Stimulated activated naive B cell treated with anti-CD40 and anti-IgM and Interleukin-4, amounts not matched to agents 10 μg/mL and 1 μg/mL and 100 μg/mL, for 72 hours (primary cell): ENCODE measurements at regions not wholly inside any gene's neighbourhood (a gene's known extent, or its start where the extent isn't known, plus 50 kb on each side); places are given as distances from the start of the nearest gene placed in this dataset.
A peak's percentile ranks its signal among the peaks of the same experiment; 100 is the strongest.
"Not testable (repeated sequence)": the region's sequence is repeated elsewhere in the genome, so short reads cannot be mapped to it uniquely, and the experiment has no call there.

Experiments used
- ATAC-seq, 2 donors: fragments of 150-1000 bp; cut with Tn5 transposase; replicated peaks; 2 replicates each; pipeline ENCODE4 v1.10.0; 2021; ENCODE audit warnings: moderate library complexity in 1 of 2
- DNase-seq: peaks from one replicate; pipeline ENCODE4 v3.0.0; 2021
- H3K27ac Mint-ChIP-seq: one replicate; pipeline ENCODE4 v1.8.0; 2022; ENCODE audit warnings: mild to moderate bottlenecking, mixed read lengths
- H3K27me3 Mint-ChIP-seq, 2 donors: one replicate each; pipeline ENCODE4 v1.8.0; 2022; ENCODE audit warnings: mixed read lengths in 2 of 2
- H3K36me3 Mint-ChIP-seq, 2 donors: one replicate each; pipeline ENCODE4 v1.8.0; 2022; ENCODE audit warnings: mixed read lengths in 2 of 2, mild to moderate bottlenecking in 1 of 2
- H3K4me1 Mint-ChIP-seq, 2 donors: one replicate each; pipeline ENCODE4 v1.8.0; 2022; ENCODE audit warnings: mixed read lengths in 2 of 2, mild to moderate bottlenecking in 1 of 2
- H3K4me3 Mint-ChIP-seq, 2 donors: one replicate each; pipeline ENCODE4 v1.8.0; 2022; ENCODE audit warnings: mild to moderate bottlenecking in 2 of 2, mixed read lengths in 2 of 2, moderate library complexity in 1 of 2
- H3K9me3 Mint-ChIP-seq, 2 donors: one replicate each; pipeline ENCODE4 v1.8.0; 2022; ENCODE audit warnings: mixed read lengths in 2 of 2, mild to moderate bottlenecking in 1 of 2

- no peak overlapping the region for H3K4me3 Mint-ChIP-seq
- no peaks in the 10 kb centered on the region for H3K36me3 Mint-ChIP-seq
- no peak overlapping the region for H3K27ac Mint-ChIP-seq
- no peaks in the 10 kb centered on the region for H3K9me3 Mint-ChIP-seq
- H3K4me1 Mint-ChIP-seq = peaks cover 23 to 49% of the 10 kb centered on the region in 2 donors
- ATAC-seq (no peak), DNase-seq (no peak)
- H3K27me3 Mint-ChIP-seq = no peaks in the 10 kb centered on the region
Measured at GRCh38 chr22:22697377-22698117, 53.1 kb downstream of the GGTLC2 start.

- Mint-ChIP-seq H3K27me3 (no peaks in the 10 kb centered on the region), H3K4me3 (peak overlapping the region in 1 of 2 donors; percentile 12), H3K9me3 (no peaks in the 10 kb centered on the region), H3K4me1 (peaks cover 18 to 43% of the 10 kb centered on the region in 2 donors), H3K36me3 (no peaks in the 10 kb centered on the region), H3K27ac (no peak overlapping the region)
- DNase-seq (peak; percentile 44), ATAC-seq (peak; percentile 98 to 99)
Measured at GRCh38 chr22:22698263-22698750, 53.9 kb downstream of the GGTLC2 start.

GRCh38 chr22:22700631-22701030 lies 56.2 kb downstream of the GGTLC2 start:
- Mint-ChIP-seq H3K27ac (no peak overlapping the region), H3K4me3 (no peak overlapping the region), H3K27me3 (no peaks in the 10 kb centered on the region), H3K9me3 (no peaks in the 10 kb centered on the region), H3K36me3 (no peaks in the 10 kb centered on the region), H3K4me1 (peaks cover 20 to 47% of the 10 kb centered on the region in 2 donors)
- DNase-seq (no peak), ATAC-seq (no peak)

GRCh38 chr22:22701557-22701956 lies 57.1 kb downstream of the GGTLC2 start:
- H3K27me3 Mint-ChIP-seq, ATAC-seq, H3K27ac Mint-ChIP-seq, H3K36me3 Mint-ChIP-seq, H3K9me3 Mint-ChIP-seq, DNase-seq, H3K4me3 Mint-ChIP-seq: not testable (repeated sequence)
- H3K4me1 Mint-ChIP-seq = peaks cover 22 to 52% of the 10 kb centered on the region in 2 donors

GRCh38 chr22:22702237-22703202 lies 58.1 kb downstream of the GGTLC2 start:
- Mint-ChIP-seq H3K4me3 (no peak overlapping the region), H3K27me3 (no peaks in the 10 kb centered on the region), H3K27ac (no peak overlapping the region), H3K36me3 (no peaks in the 10 kb centered on the region), H3K4me1 (peaks cover 19 to 50% of the 10 kb centered on the region in 2 donors), H3K9me3 (no peaks in the 10 kb centered on the region)
- ATAC-seq (peak; percentile 45 to 58), DNase-seq (no peak)

GRCh38 chr22:22703203-22703570 lies 58.8 kb downstream of the GGTLC2 start:
- no peak overlapping the region for H3K27ac Mint-ChIP-seq

GRCh38 chr22:22703715-22704114 lies 59.3 kb downstream of the GGTLC2 start:
- Mint-ChIP-seq H3K27me3 (no peaks in the 10 kb centered on the region), H3K4me3 (no peak overlapping the region), H3K9me3 (no peaks in the 10 kb centered on the region), H3K36me3 (no peaks in the 10 kb centered on the region), H3K4me1 (peaks cover 10 to 38% of the 10 kb centered on the region in 2 donors), H3K27ac (no peak overlapping the region)
- no peak for DNase-seq
- peak in 1 of 2 donors; percentile 16 for ATAC-seq

More at GRCh38 chr22:22703203-22703570, 58.8 kb downstream of the GGTLC2 start:
- ATAC-seq (no peak), DNase-seq (no peak)
- Mint-ChIP-seq H3K36me3 (no peaks in the 10 kb centered on the region), H3K4me3 (no peak overlapping the region), H3K27me3 (no peaks in the 10 kb centered on the region), H3K9me3 (no peaks in the 10 kb centered on the region), H3K4me1 (peaks cover 15 to 43% of the 10 kb centered on the region in 2 donors)

- Mint-ChIP-seq H3K4me3 (no peak overlapping the region), H3K27ac (no peak overlapping the region), H3K9me3 (no peaks in the 10 kb centered on the region), H3K4me1 (peaks cover 10 to 36% of the 10 kb centered on the region in 2 donors), H3K27me3 (no peaks in the 10 kb centered on the region), H3K36me3 (no peaks in the 10 kb centered on the region)
- DNase-seq (no peak), ATAC-seq (peak in 1 of 2 donors; percentile 41)
Measured at GRCh38 chr22:22704156-22704946, 59.9 kb downstream of the GGTLC2 start.

GRCh38 chr22:22705328-22706100 lies 61.1 kb downstream of the GGTLC2 start:
- no peak for ATAC-seq
- H3K4me3 Mint-ChIP-seq = no peak overlapping the region
- no peaks in the 10 kb centered on the region for H3K36me3 Mint-ChIP-seq
- H3K4me1 Mint-ChIP-seq = peaks cover 10 to 32% of the 10 kb centered on the region in 2 donors
- H3K27me3 Mint-ChIP-seq = no peaks in the 10 kb centered on the region
- H3K27ac Mint-ChIP-seq = no peak overlapping the region
- no peaks in the 10 kb centered on the region for H3K9me3 Mint-ChIP-seq
- no peak for DNase-seq

- Mint-ChIP-seq H3K4me3 (no peak overlapping the region), H3K9me3 (no peaks in the 10 kb centered on the region), H3K27me3 (no peaks in the 10 kb centered on the region), H3K4me1 (peaks cover 15 to 37% of the 10 kb centered on the region in 2 donors), H3K36me3 (no peaks in the 10 kb centered on the region), H3K27ac (no peak overlapping the region)
- DNase-seq (no peak), ATAC-seq (no peak)
Measured at GRCh38 chr22:22706253-22706915, 62.0 kb downstream of the GGTLC2 start.

GRCh38 chr22:22709719-22710445 lies 65.5 kb downstream of the GGTLC2 start:
- H3K4me1 Mint-ChIP-seq = peaks cover 28 to 58% of the 10 kb centered on the region in 2 donors
- H3K36me3 Mint-ChIP-seq = no peaks in the 10 kb centered on the region
- H3K27me3 Mint-ChIP-seq = no peaks in the 10 kb centered on the region
- ATAC-seq (no peak), DNase-seq (no peak)
- no peak overlapping the region for H3K4me3 Mint-ChIP-seq
- no peaks in the 10 kb centered on the region for H3K9me3 Mint-ChIP-seq
- H3K27ac Mint-ChIP-seq = no peak overlapping the region

- Mint-ChIP-seq H3K4me3 (no peak overlapping the region), H3K9me3 (no peaks in the 10 kb centered on the region), H3K27me3 (no peaks in the 10 kb centered on the region), H3K4me1 (peaks cover 36 to 67% of the 10 kb centered on the region in 2 donors), H3K27ac (no peak overlapping the region), H3K36me3 (no peaks in the 10 kb centered on the region)
- peak; percentile 48 to 55 for ATAC-seq
- DNase-seq = peak; percentile 46
Measured at GRCh38 chr22:22710719-22711531, 66.5 kb downstream of the GGTLC2 start.
